ENCODE measurements at regions not wholly inside any gene's neighbourhood (a gene's known extent, or its start where the extent isn't known, plus 50 kb on each side); places are given as distances from the start of the nearest gene placed in this dataset.

GRCh38 chr10:2619472-2619871 is 447.9 kb upstream of the PFKP start:
- peaks cover 0 to 4% (median 0%) of the 10 kb centered on the region in 4 donors for H3K27me3 ChIP-seq (ENCODE audit: control insufficient read depth in 4 of 4, insufficient read depth in 4 of 4, low read length in 3 of 4)
- H3K36me3 ChIP-seq (ENCODE audit: control insufficient read depth in 4 of 4, insufficient read depth in 3 of 4, low read depth in 1 of 4, low read length in 3 of 4) = no peaks in the 10 kb centered on the region
- no peak for TF ChIP-seq JUND (IDR thresholded peaks at IDR 0.05)
- no peak for TF ChIP-seq HNF4G (IDR thresholded peaks at IDR 0.05)
- no peak for TF ChIP-seq TAF1 (conservative IDR thresholded peaks at IDR 0.05)
- no peak for TF ChIP-seq YY1 (IDR thresholded peaks at IDR 0.05)
- TF ChIP-seq EGR1 (IDR thresholded peaks at IDR 0.05; ENCODE audit: low read depth in 2 of 2) = no peak
- H3K9ac ChIP-seq (ENCODE audit: low read depth in 1 of 2, low read length in 2 of 2) = no peak overlapping the region
- H3K4me3 ChIP-seq (ENCODE audit: low read depth in 1 of 3, low read length in 3 of 3) = no peak overlapping the region
- no peaks in the 10 kb centered on the region for H3K4me1 ChIP-seq (ENCODE audit: control insufficient read depth in 4 of 4, insufficient read depth in 4 of 4, low read length in 3 of 4)
- no peaks in the 10 kb centered on the region for H3K9me3 ChIP-seq (ENCODE audit: control insufficient read depth in 4 of 4, low read length in 3 of 4)
- no peak for DNase-seq (ENCODE audit: low spot score)
- WGBS = 41% methylated on average over 4 of the region's 4 CpGs
- no peak overlapping the region for H3K27ac ChIP-seq (ENCODE audit: low read depth in 1 of 2, low read length in 2 of 2)

GRCh38 chr10:2618690-2619089 is 448.7 kb upstream of the PFKP start:
- peaks cover 0 to 4% (median 0%) of the 10 kb centered on the region in 4 donors for H3K27me3 ChIP-seq (ENCODE audit: control insufficient read depth in 4 of 4, insufficient read depth in 4 of 4, low read length in 3 of 4)
- H3K9me3 ChIP-seq (ENCODE audit: control insufficient read depth in 4 of 4, low read length in 3 of 4) = no peaks in the 10 kb centered on the region
- no peak overlapping the region for H3K9ac ChIP-seq (ENCODE audit: low read depth in 1 of 2, low read length in 2 of 2)
- H3K27ac ChIP-seq (ENCODE audit: low read depth in 1 of 2, low read length in 2 of 2) = no peak overlapping the region
- TF ChIP-seq NR2F2 (IDR thresholded peaks at IDR 0.05) (no peak), EGR1 (IDR thresholded peaks at IDR 0.05; ENCODE audit: low read depth in 2 of 2) (no peak), FOXA2 (IDR thresholded peaks at IDR 0.05) (no peak), ZBTB33 (IDR thresholded peaks at IDR 0.05) (no peak), RAD21 (IDR thresholded peaks at IDR 0.05) (no peak), ATF3 (IDR thresholded peaks at IDR 0.05) (no peak), GABPA (IDR thresholded peaks at IDR 0.05 in 1 of 2, conservative IDR thresholded peaks at IDR 0.05 in 1 of 2) (no peak), HNF4A (conservative IDR thresholded peaks at IDR 0.05) (no peak), RXRA (IDR thresholded peaks at IDR 0.05) (no peak)
- TF ChIP-seq, protein P1, sequence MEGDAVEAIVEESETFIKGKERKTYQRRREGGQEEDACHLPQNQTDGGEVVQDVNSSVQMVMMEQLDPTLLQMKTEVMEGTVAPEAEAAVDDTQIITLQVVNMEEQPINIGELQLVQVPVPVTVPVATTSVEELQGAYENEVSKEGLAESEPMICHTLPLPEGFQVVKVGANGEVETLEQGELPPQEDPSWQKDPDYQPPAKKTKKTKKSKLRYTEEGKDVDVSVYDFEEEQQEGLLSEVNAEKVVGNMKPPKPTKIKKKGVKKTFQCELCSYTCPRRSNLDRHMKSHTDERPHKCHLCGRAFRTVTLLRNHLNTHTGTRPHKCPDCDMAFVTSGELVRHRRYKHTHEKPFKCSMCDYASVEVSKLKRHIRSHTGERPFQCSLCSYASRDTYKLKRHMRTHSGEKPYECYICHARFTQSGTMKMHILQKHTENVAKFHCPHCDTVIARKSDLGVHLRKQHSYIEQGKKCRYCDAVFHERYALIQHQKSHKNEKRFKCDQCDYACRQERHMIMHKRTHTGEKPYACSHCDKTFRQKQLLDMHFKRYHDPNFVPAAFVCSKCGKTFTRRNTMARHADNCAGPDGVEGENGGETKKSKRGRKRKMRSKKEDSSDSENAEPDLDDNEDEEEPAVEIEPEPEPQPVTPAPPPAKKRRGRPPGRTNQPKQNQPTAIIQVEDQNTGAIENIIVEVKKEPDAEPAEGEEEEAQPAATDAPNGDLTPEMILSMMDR (IDR thresholded peaks at IDR 0.05; ENCODE audit: low read depth, low read length, missing input control) = no peak
- no peak overlapping the region for H3K4me3 ChIP-seq (ENCODE audit: low read depth in 1 of 3, low read length in 3 of 3)
- H3K36me3 ChIP-seq (ENCODE audit: control insufficient read depth in 4 of 4, insufficient read depth in 3 of 4, low read depth in 1 of 4, low read length in 3 of 4) = no peaks in the 10 kb centered on the region
- no peak for DNase-seq (ENCODE audit: low spot score)
- WGBS = 76% methylated on average over 5 of the region's 5 CpGs
- no peaks in the 10 kb centered on the region for H3K4me1 ChIP-seq (ENCODE audit: control insufficient read depth in 4 of 4, insufficient read depth in 4 of 4, low read length in 3 of 4)

GRCh38 chr10:2616215-2616614 is 451.1 kb upstream of the PFKP start:
- H3K9ac ChIP-seq (ENCODE audit: low read depth in 1 of 2, low read length in 2 of 2) = no peak overlapping the region
- H3K27ac ChIP-seq (ENCODE audit: low read depth in 1 of 2, low read length in 2 of 2) = no peak overlapping the region
- peaks cover 0 to 4% (median 0%) of the 10 kb centered on the region in 4 donors for H3K27me3 ChIP-seq (ENCODE audit: control insufficient read depth in 4 of 4, insufficient read depth in 4 of 4, low read length in 3 of 4)
- H3K9me3 ChIP-seq (ENCODE audit: control insufficient read depth in 4 of 4, low read length in 3 of 4) = peaks cover 0 to 5% (median 0%) of the 10 kb centered on the region in 4 donors
- H3K4me3 ChIP-seq (ENCODE audit: low read depth in 1 of 3, low read length in 3 of 3) = no peak overlapping the region
- no peaks in the 10 kb centered on the region for H3K36me3 ChIP-seq (ENCODE audit: control insufficient read depth in 4 of 4, insufficient read depth in 3 of 4, low read depth in 1 of 4, low read length in 3 of 4)
- DNase-seq (ENCODE audit: low spot score) = no peak
- H3K4me1 ChIP-seq (ENCODE audit: control insufficient read depth in 4 of 4, insufficient read depth in 4 of 4, low read length in 3 of 4) = no peaks in the 10 kb centered on the region
- WGBS = 62% methylated on average over 3 of the region's 3 CpGs
- TF ChIP-seq, protein P1 (IDR thresholded peaks at IDR 0.05; ENCODE audit: low read depth, low read length, missing input control) = no peak
- TF ChIP-seq FOXA2 (IDR thresholded peaks at IDR 0.05) (no peak), ATF3 (IDR thresholded peaks at IDR 0.05) (no peak), FOXA1 (IDR thresholded peaks at IDR 0.05) (no peak), TAF1 (conservative IDR thresholded peaks at IDR 0.05) (no peak), RAD21 (IDR thresholded peaks at IDR 0.05) (no peak)
- TF ChIP-seq, protein P2, sequence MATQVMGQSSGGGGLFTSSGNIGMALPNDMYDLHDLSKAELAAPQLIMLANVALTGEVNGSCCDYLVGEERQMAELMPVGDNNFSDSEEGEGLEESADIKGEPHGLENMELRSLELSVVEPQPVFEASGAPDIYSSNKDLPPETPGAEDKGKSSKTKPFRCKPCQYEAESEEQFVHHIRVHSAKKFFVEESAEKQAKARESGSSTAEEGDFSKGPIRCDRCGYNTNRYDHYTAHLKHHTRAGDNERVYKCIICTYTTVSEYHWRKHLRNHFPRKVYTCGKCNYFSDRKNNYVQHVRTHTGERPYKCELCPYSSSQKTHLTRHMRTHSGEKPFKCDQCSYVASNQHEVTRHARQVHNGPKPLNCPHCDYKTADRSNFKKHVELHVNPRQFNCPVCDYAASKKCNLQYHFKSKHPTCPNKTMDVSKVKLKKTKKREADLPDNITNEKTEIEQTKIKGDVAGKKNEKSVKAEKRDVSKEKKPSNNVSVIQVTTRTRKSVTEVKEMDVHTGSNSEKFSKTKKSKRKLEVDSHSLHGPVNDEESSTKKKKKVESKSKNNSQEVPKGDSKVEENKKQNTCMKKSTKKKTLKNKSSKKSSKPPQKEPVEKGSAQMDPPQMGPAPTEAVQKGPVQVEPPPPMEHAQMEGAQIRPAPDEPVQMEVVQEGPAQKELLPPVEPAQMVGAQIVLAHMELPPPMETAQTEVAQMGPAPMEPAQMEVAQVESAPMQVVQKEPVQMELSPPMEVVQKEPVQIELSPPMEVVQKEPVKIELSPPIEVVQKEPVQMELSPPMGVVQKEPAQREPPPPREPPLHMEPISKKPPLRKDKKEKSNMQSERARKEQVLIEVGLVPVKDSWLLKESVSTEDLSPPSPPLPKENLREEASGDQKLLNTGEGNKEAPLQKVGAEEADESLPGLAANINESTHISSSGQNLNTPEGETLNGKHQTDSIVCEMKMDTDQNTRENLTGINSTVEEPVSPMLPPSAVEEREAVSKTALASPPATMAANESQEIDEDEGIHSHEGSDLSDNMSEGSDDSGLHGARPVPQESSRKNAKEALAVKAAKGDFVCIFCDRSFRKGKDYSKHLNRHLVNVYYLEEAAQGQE (IDR thresholded peaks at IDR 0.05) = no peak
